PC-9 (cell line): ENCODE measurements at regions not wholly inside any gene's neighbourhood (a gene's known extent, or its start where the extent isn't known, plus 50 kb on each side); places are given as distances from the start of the nearest gene placed in this dataset.
A peak's percentile ranks its signal among the peaks of the same experiment; 100 is the strongest.

Experiments used
- BruUV-seq: library from RNA; stranded (reverse); fragments of 400-500 nt; replicated peaks from 2 replicates; lab custom pipeline; 2021; lab: Mats Ljungman, UMichigan
- CTCF ChIA-PET: fragments of 300-600 bp; sonication (Branson Sonifier 250); formaldehyde crosslinking; loops from one replicate; lab custom pipeline; 2022; ENCODE audit warnings: antibody characterized with exemption; lab: Charles Lee
- POLR2A ChIA-PET: fragments of 300-600 bp; sonication (Branson Sonifier 250); formaldehyde crosslinking; loops from one replicate; lab custom pipeline; 2022; ENCODE audit warnings: antibody characterized with exemption; ENCODE audit not compliant: unreplicated experiment; lab: Charles Lee
- DNase-seq, 2 experiments: peaks; one replicate each; pipeline versions ENCODE4 v3.0.0 to v3.0.0-alpha.2; 2015 to 2022; ENCODE audit warnings: mixed read lengths in 1 of 2
- H2AFZ ChIP-seq: fragments of 200-600 bp; sonication (generic); 2 replicates; pipeline ENCODE4 v1.8.1; 2017; ENCODE audit warnings: antibody characterized with exemption
- H3F3A ChIP-seq: fragments of 200-600 bp; sonication (generic); 2 replicates; pipeline ENCODE4 v1.8.1; 2017; ENCODE audit warnings: antibody characterized with exemption, mild to moderate bottlenecking, low read depth; ENCODE audit not compliant: insufficient read depth
- H3K27ac ChIP-seq: fragments of 200-600 bp; sonication (generic); 2 replicates; pipeline ENCODE4 v1.6.1; 2016; ENCODE audit warnings: mixed run types
- H3K27me3 ChIP-seq: fragments of 200-600 bp; sonication (generic); 2 replicates; pipeline ENCODE4 v1.6.1; 2016; ENCODE audit warnings: low read depth, mixed run types; ENCODE audit not compliant: insufficient read depth
- H3K36me3 ChIP-seq: fragments of 200-600 bp; sonication (generic); 2 replicates; pipeline ENCODE4 v1.6.1; 2016; ENCODE audit warnings: low read depth, mixed run types
- H3K4me1 ChIP-seq: fragments of 200-600 bp; sonication (generic); replicated peaks from 2 replicates; pipeline ENCODE4 v1.6.1; 2016; ENCODE audit warnings: mixed run types; ENCODE audit not compliant: insufficient read depth
- H3K4me2 ChIP-seq: fragments of 200-600 bp; sonication (generic); 2 replicates; pipeline ENCODE4 v1.6.1; 2017; ENCODE audit warnings: mixed run types
- H3K4me3 ChIP-seq: fragments of 200-600 bp; sonication (generic); 2 replicates; pipeline ENCODE4 v1.6.1; 2016; ENCODE audit warnings: mixed run types
- H3K79me2 ChIP-seq: fragments of 200-600 bp; sonication (generic); 2 replicates; pipeline ENCODE4 v1.6.1; 2017; ENCODE audit warnings: low read depth, mixed run types
- H3K9me2 ChIP-seq: fragments of 200-600 bp; sonication (generic); 2 replicates; pipeline ENCODE4 v1.8.1; 2017; ENCODE audit warnings: mild to moderate bottlenecking; ENCODE audit not compliant: insufficient read depth
- H3K9me3 ChIP-seq: fragments of 200-600 bp; sonication (generic); 2 replicates; pipeline ENCODE4 v1.8.1; 2016; ENCODE audit warnings: low read depth; ENCODE audit not compliant: insufficient read depth
- H4K20me1 ChIP-seq: fragments of 200-600 bp; sonication (generic); 2 replicates; pipeline ENCODE4 v1.8.1; 2017; ENCODE audit not compliant: insufficient read depth
- EZH2 ChIP-seq: fragments of 200-600 bp; sonication (generic); IDR thresholded peaks from 2 replicates; pipeline ENCODE4 v1.8.0; 2017; ENCODE audit warnings: antibody characterized with exemption, low read depth
- intact Hi-C: fragments of 100-400 bp; cut with micrococcal nuclease; formaldehyde crosslinking; loops from one replicate; pipeline ENCODE4 v1.10.0; 2022; ENCODE audit not compliant: unreplicated experiment
- TF ChIP-seq, protein P1 (sequence below): fragments of 200-600 bp; sonication (generic); conservative IDR thresholded peaks from 2 replicates; pipeline ENCODE4 v1.6.1; 2017; ENCODE audit warnings: mixed run types, antibody characterized with exemption, mild to moderate bottlenecking, moderate library complexity

DNA sequence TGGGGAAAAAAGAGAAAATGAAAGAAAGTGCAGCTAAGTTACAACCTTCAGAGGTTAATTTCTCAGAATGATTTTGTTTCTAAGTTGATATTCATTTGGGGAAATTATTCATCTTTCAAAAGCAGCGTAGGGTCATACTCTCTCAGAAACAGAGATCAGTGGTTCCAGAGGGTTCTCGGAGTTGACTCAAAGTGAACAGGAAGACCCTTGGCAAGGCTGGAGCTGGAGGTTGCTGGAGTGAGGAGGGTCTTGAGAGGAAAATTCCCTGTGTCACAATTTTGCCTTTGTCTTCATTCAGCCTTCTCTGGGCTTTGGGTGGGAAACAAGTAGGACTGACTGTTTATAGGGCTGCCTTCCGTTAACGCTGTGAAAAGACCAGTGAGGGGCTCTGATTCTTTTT, 168.2 kb downstream of the ICOS start:
- no peaks in the 10 kb centered on the region for H3K9me2 ChIP-seq
- H4K20me1 ChIP-seq: no peaks in the 10 kb centered on the region
- ChIA-PET CTCF (no interaction called here), POLR2A (no interaction called here)
- no peaks in the 10 kb centered on the region for H3F3A ChIP-seq
- no peak overlapping the region for H3K27ac ChIP-seq
- DNase-seq: no peak
- no peaks in the 10 kb centered on the region for H3K9me3 ChIP-seq
- no peak overlapping the region for H2AFZ ChIP-seq
- TF ChIP-seq, protein P1, sequence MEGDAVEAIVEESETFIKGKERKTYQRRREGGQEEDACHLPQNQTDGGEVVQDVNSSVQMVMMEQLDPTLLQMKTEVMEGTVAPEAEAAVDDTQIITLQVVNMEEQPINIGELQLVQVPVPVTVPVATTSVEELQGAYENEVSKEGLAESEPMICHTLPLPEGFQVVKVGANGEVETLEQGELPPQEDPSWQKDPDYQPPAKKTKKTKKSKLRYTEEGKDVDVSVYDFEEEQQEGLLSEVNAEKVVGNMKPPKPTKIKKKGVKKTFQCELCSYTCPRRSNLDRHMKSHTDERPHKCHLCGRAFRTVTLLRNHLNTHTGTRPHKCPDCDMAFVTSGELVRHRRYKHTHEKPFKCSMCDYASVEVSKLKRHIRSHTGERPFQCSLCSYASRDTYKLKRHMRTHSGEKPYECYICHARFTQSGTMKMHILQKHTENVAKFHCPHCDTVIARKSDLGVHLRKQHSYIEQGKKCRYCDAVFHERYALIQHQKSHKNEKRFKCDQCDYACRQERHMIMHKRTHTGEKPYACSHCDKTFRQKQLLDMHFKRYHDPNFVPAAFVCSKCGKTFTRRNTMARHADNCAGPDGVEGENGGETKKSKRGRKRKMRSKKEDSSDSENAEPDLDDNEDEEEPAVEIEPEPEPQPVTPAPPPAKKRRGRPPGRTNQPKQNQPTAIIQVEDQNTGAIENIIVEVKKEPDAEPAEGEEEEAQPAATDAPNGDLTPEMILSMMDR: no peak
- no peak for TF ChIP-seq EZH2
- H3K36me3 ChIP-seq: no peaks in the 10 kb centered on the region
- no peaks in the 10 kb centered on the region for H3K4me1 ChIP-seq
- no peak overlapping the region for H3K4me3 ChIP-seq
- H3K4me2 ChIP-seq: no peak overlapping the region
- no TSS peak for BruUV-seq
- no peaks in the 10 kb centered on the region for H3K79me2 ChIP-seq
- intact Hi-C loops: no loop called here
- no peaks in the 10 kb centered on the region for H3K27me3 ChIP-seq

GRCh38 chr2:204108330-204108751, 171.8 kb downstream of the ICOS start:
- Histone ChIP-seq H3K4me3 (no peak overlapping the region), H2AFZ (no peak overlapping the region), H3K79me2 (no peaks in the 10 kb centered on the region), H3K36me3 (no peaks in the 10 kb centered on the region), H3K4me1 (no peaks in the 10 kb centered on the region), H3F3A (no peaks in the 10 kb centered on the region), H3K9me2 (no peaks in the 10 kb centered on the region), H3K27me3 (no peaks in the 10 kb centered on the region), H3K9me3 (no peaks in the 10 kb centered on the region), H3K27ac (no peak overlapping the region), H3K4me2 (no peak overlapping the region), H4K20me1 (no peaks in the 10 kb centered on the region)
- no peak for DNase-seq
- no TSS peak for BruUV-seq
- POLR2A ChIA-PET: no interaction called here
- intact Hi-C loops: no loop called here
- CTCF ChIA-PET: no interaction called here
- TF ChIP-seq, protein P1: peak; percentile 45
- TF ChIP-seq EZH2: no peak

DNA sequence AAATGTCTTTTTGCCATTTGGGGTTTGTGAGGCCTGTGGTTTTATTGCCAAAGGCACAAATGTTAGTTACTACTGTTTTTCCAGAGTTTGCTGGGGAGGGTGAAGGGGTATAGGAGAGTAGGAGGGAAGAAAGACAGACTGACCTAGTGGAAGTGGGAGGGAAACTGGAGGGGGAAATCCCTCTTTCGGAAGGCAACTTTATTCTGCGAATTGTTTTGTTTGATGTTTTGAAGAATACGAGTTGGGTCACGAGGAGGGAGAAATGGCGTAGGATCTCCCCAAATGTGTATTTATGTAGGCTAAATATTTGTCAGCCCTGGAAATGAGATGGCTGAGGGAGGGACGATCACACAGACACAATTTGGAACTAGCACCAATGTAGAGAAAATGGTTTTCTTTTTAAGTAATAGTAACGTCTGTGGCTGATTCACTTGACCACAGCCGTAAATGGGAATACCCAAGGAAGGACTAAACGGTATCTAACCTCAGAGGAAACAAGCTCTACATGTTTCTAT, 172.3 kb downstream of the ICOS start:
- Histone ChIP-seq H3K36me3 (no peaks in the 10 kb centered on the region), H3K79me2 (no peaks in the 10 kb centered on the region), H3K27me3 (no peaks in the 10 kb centered on the region), H3K9me2 (no peaks in the 10 kb centered on the region), H3F3A (no peaks in the 10 kb centered on the region), H3K27ac (no peak overlapping the region), H3K9me3 (no peaks in the 10 kb centered on the region), H3K4me1 (no peaks in the 10 kb centered on the region), H3K4me2 (no peak overlapping the region), H3K4me3 (no peak overlapping the region), H4K20me1 (no peaks in the 10 kb centered on the region), H2AFZ (no peak overlapping the region)
- intact Hi-C loops: no loop called here
- no TSS peak for BruUV-seq
- POLR2A ChIA-PET: no interaction called here
- CTCF ChIA-PET: no interaction called here
- DNase-seq: no peak
- TF ChIP-seq, protein P1: no peak
- no peak for TF ChIP-seq EZH2
